HEK293T (cell line): ENCODE measurements at regions not wholly inside any gene's neighbourhood (a gene's known extent, or its start where the extent isn't known, plus 50 kb on each side); places are given as distances from the start of the nearest gene placed in this dataset.

Source experiments
- CTCF ChIA-PET: fragments of 350-600 bp; formaldehyde crosslinking; extraction: SDS; loops from one replicate; lab custom pipeline; 2021; ENCODE audit warnings: antibody characterized with exemption, inconsistent platforms; lab: Yijun Ruan, JAX
- POLR2A ChIA-PET: fragments of 350-600 bp; formaldehyde crosslinking; extraction: SDS; loops from one replicate; lab custom pipeline; 2020; ENCODE audit warnings: antibody characterized with exemption, inconsistent platforms; lab: Yijun Ruan, JAX
- DNase-seq: peaks from one replicate; pipeline ENCODE4 v3.0.0; 2012; ENCODE audit warnings: mixed read lengths; ENCODE audit errors: extremely low spot score
- ARNT ChIP-seq: fragments of 450-650 bp; IDR thresholded peaks from 2 replicates; pipeline ENCODE4 v1.6.1; 2017; ENCODE audit warnings: mild to moderate bottlenecking
- BHLHE40 ChIP-seq: fragments of 450-650 bp; IDR thresholded peaks from 2 replicates; pipeline ENCODE4 v1.6.1; 2016; ENCODE audit warnings: mild to moderate bottlenecking, moderate library complexity, borderline replicate concordance
- CTBP1 ChIP-seq: fragments of 450-650 bp; IDR thresholded peaks from 2 replicates; pipeline ENCODE4 v1.6.1; 2016; ENCODE audit warnings: borderline replicate concordance
- ELF4 ChIP-seq: fragments of 450-650 bp; IDR thresholded peaks from 2 replicates; pipeline ENCODE4 v1.6.1; 2017; ENCODE audit warnings: antibody characterized with exemption
- FOXA1 ChIP-seq: fragments of 450-650 bp; IDR thresholded peaks from 2 replicates; pipeline ENCODE4 v1.6.1; 2016; ENCODE audit warnings: mild to moderate bottlenecking
- FOXK2 ChIP-seq: fragments of 450-650 bp; IDR thresholded peaks from 2 replicates; pipeline ENCODE4 v1.6.1; 2016; ENCODE audit warnings: mild to moderate bottlenecking
- FOXM1 ChIP-seq: fragments of 450-650 bp; IDR thresholded peaks from 2 replicates; pipeline ENCODE4 v1.6.1; 2017; ENCODE audit warnings: mild to moderate bottlenecking, borderline replicate concordance
- HDGF ChIP-seq: fragments of 450-650 bp; IDR thresholded peaks from 2 replicates; pipeline ENCODE4 v1.6.1; 2017; ENCODE audit warnings: antibody characterized with exemption, borderline replicate concordance
- L3MBTL2 ChIP-seq: fragments of 450-650 bp; conservative IDR thresholded peaks from 2 replicates; pipeline ENCODE4 v1.6.1; 2016; ENCODE audit warnings: mild to moderate bottlenecking
- LEF1 ChIP-seq: fragments of 450-650 bp; IDR thresholded peaks from 2 replicates; pipeline ENCODE4 v1.6.1; 2017; ENCODE audit warnings: mild to moderate bottlenecking, borderline replicate concordance
- NFRKB ChIP-seq: fragments of 450-650 bp; IDR thresholded peaks from 2 replicates; pipeline ENCODE4 v1.6.1; 2016; ENCODE audit warnings: mild to moderate bottlenecking, moderate library complexity
- SP1 ChIP-seq: fragments of 450-650 bp; IDR thresholded peaks from 2 replicates; pipeline ENCODE4 v1.6.1; 2017
- SUZ12 ChIP-seq: fragments of 450-650 bp; IDR thresholded peaks from 2 replicates; pipeline ENCODE4 v1.6.1; 2016; ENCODE audit warnings: mild to moderate bottlenecking
- TARDBP ChIP-seq: fragments of 450-650 bp; IDR thresholded peaks from 2 replicates; pipeline ENCODE4 v1.6.1; 2016
- ZNF384 ChIP-seq: fragments of 450-650 bp; IDR thresholded peaks from 2 replicates; pipeline ENCODE4 v1.6.1; 2016
- TF ChIP-seq, protein P1 (sequence below): fragments of 450-650 bp; IDR thresholded peaks from 2 replicates; pipeline ENCODE4 v1.6.1; 2016

DNA sequence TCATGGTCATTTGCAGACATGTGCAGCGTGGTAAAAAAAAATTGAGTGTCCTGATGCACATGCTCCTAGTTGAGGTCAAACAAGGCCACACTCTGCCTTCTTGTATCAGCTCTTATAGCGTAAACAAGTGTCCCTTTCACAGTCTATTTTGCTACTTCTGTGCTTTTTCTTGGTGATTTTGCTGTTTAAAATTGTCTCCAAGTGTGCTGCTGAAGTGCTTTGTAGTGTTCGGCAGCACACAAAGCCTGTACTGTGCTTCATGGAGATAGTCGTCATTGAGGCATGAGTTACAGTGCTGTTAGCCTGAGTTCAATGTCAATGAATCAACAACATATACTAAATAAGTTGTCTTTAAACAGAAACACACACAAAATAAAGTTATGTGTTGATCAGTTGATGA lies 690.4 kb upstream of the MEF2C start:
- CTCF ChIA-PET: no interaction called here
- DNase-seq: no peak
- POLR2A ChIA-PET: no interaction called here
- TF ChIP-seq LEF1: no peak
- TF ChIP-seq CTBP1: no peak
- TF ChIP-seq ARNT: no peak
- no peak for TF ChIP-seq NFRKB
- no peak for TF ChIP-seq FOXM1
- no peak for TF ChIP-seq SP1
- no peak for TF ChIP-seq FOXA1
- TF ChIP-seq L3MBTL2: no peak
- TF ChIP-seq SUZ12: no peak
- TF ChIP-seq BHLHE40: no peak
- no peak for TF ChIP-seq ZNF384
- no peak for TF ChIP-seq ELF4
- no peak for TF ChIP-seq TARDBP
- TF ChIP-seq HDGF: no peak
- no peak for TF ChIP-seq FOXK2
- TF ChIP-seq, protein P1, sequence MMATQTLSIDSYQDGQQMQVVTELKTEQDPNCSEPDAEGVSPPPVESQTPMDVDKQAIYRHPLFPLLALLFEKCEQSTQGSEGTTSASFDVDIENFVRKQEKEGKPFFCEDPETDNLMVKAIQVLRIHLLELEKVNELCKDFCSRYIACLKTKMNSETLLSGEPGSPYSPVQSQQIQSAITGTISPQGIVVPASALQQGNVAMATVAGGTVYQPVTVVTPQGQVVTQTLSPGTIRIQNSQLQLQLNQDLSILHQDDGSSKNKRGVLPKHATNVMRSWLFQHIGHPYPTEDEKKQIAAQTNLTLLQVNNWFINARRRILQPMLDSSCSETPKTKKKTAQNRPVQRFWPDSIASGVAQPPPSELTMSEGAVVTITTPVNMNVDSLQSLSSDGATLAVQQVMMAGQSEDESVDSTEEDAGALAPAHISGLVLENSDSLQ: no peak

DNA sequence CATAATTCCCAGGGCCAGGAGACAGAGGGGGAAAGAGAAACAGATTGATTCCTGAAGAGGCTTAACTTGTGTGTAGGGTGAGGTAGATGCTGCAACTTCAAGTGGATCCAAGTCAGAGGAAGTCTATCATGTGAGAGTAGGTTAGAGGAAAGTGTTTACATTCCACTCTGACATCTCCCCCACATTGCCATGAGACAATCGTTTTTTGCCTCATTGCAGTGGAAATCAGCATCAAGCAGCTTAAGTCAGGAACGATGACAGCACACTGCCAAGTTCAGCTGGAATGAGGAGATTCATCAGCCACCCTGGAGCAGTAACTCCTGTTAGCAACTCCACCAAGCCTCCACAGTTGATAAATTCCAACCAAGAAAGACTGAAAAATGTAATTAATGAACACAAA lies 689.7 kb upstream of the MEF2C start:
- ChIA-PET POLR2A (no interaction called here), CTCF (interaction anchor here (0.6 to 0.7 kb wide), 2 partner anchors 94 to 618 kb away, joined by 4 to 6 read pairs; no protein-coding TSS in a partner anchor)
- TF ChIP-seq BHLHE40 (no peak), FOXA1 (no peak), CTBP1 (no peak), TARDBP (no peak), ELF4 (no peak), SUZ12 (no peak), FOXM1 (no peak), HDGF (no peak), LEF1 (no peak)
- TF ChIP-seq, protein P1: no peak

DNA sequence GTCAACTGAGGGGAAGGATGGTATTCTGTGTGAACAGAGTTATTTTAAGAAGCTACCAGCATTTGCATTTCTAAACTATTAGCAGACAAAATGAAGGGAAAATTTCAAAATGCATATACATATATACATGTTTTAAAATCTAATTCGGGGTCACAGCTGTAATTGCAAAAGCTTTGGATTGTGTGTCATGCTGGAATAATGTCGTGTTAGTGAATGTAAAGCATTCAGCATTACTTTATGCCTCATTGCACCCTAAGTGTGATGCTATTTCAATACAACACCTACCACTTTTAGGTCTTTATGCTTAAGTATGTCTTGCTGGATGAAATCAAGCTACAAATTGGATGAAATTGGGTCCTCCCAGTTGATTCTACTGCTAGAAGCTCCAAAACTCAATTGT lies 687.6 kb upstream of the MEF2C start:
- ChIA-PET POLR2A (no interaction called here), CTCF (no interaction called here)

More for the DNA sequence above, 689.7 kb upstream of the MEF2C start:
- no peak for DNase-seq

DNA sequence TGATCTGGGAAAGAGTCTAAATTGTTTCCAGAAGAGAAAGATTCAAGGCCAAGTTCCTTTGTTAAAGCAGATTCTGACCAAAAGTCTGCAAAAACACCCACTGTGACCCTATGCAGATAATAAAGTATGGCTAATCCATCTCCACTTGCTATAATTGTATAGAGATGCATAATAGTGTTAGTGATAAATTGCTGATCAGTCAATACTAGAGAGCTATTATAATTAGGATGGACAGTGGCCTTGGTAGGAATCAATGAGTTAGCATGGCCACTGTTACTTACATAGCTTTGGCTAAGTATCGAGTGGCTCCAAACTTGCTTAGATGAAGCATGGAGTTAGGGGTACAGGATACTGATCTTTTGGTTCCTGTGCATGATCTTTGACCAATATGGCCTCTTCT lies 683.4 kb upstream of the MEF2C start:
- DNase-seq: no peak
- ChIA-PET CTCF (no interaction called here), POLR2A (no interaction called here)
- TF ChIP-seq ZNF384 (no peak), ARNT (no peak), TARDBP (no peak), LEF1 (no peak), ELF4 (no peak), HDGF (no peak), SUZ12 (no peak), FOXM1 (no peak), NFRKB (no peak), CTBP1 (no peak), FOXA1 (no peak), BHLHE40 (no peak), SP1 (no peak), FOXK2 (no peak), L3MBTL2 (no peak)
- TF ChIP-seq, protein P1: no peak

More for the DNA sequence above, 687.6 kb upstream of the MEF2C start:
- TF ChIP-seq, protein P1: no peak
- TF ChIP-seq CTBP1 (no peak), ZNF384 (no peak), ELF4 (no peak), BHLHE40 (no peak), LEF1 (no peak), ARNT (no peak), L3MBTL2 (no peak), HDGF (no peak), SUZ12 (no peak), FOXM1 (no peak), TARDBP (no peak), FOXK2 (no peak), FOXA1 (no peak), NFRKB (no peak), SP1 (no peak)
- DNase-seq: no peak

DNA sequence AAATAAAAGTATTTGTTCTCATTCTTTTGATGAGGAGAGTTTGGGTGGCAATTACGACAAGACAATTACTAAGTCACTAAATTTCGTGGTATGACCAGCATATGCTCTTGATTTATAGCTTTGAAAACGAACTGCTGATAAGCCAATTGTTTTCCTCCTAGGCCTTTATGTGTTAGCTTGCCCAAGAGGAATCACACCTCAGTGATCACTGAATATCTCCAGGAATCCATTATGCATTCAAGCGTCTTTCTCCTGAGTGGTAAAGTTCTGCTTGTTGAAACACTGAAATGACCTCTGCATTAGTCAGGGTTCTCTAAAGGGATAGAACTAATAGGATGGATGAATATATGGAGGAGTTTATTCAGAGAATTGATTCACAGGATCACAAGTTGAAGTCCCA lies 677.7 kb upstream of the MEF2C start:
- DNase-seq: no peak
- CTCF ChIA-PET: no interaction called here
- POLR2A ChIA-PET: no interaction called here
- TF ChIP-seq ARNT (no peak), FOXM1 (no peak), FOXA1 (no peak), SP1 (no peak), NFRKB (no peak), L3MBTL2 (no peak), HDGF (no peak), ELF4 (no peak), CTBP1 (no peak), FOXK2 (no peak), BHLHE40 (no peak), TARDBP (no peak), ZNF384 (no peak), LEF1 (no peak), SUZ12 (no peak)
- TF ChIP-seq, protein P1: no peak
